Sigmoid colon (tissue), 4 donors: ENCODE measurements at regions not wholly inside any gene's neighbourhood (a gene's known extent, or its start where the extent isn't known, plus 50 kb on each side); places are given as distances from the start of the nearest gene placed in this dataset.
"Not testable (repeated sequence)": the region's sequence is repeated elsewhere in the genome, so short reads cannot be mapped to it uniquely, and the experiment has no call there.

ENCODE experiments used
- CTCF ChIP-seq, 4 experiments: fragments of 450-650 bp in 3 of 4; fragments of 200-600 bp in 1 of 4; IDR thresholded peaks; one replicate each; pipeline ENCODE4 v1.5.1; 2016 to 2019; ENCODE audit warnings: antibody characterized with exemption in 4 of 4, mild to moderate bottlenecking in 3 of 4, moderate library complexity in 2 of 4
- POLR2AphosphoS5 ChIP-seq, 4 donors: sonication (generic); formaldehyde crosslinking; IDR thresholded peaks; one replicate each; pipeline ENCODE4 v1.6.1; 2017; ENCODE audit warnings: antibody characterized with exemption in 4 of 4

- not testable (repeated sequence) for TF ChIP-seq CTCF, POLR2AphosphoS5 (IDR thresholded peaks at IDR 0.05)
Measured at GRCh38 chr4:49147596-49147995, 161.5 kb downstream of the CWH43 start.
